ENCODE measurements at regions not wholly inside any gene's neighbourhood (a gene's known extent, or its start where the extent isn't known, plus 50 kb on each side); places are given as distances from the start of the nearest gene placed in this dataset.

DNA sequence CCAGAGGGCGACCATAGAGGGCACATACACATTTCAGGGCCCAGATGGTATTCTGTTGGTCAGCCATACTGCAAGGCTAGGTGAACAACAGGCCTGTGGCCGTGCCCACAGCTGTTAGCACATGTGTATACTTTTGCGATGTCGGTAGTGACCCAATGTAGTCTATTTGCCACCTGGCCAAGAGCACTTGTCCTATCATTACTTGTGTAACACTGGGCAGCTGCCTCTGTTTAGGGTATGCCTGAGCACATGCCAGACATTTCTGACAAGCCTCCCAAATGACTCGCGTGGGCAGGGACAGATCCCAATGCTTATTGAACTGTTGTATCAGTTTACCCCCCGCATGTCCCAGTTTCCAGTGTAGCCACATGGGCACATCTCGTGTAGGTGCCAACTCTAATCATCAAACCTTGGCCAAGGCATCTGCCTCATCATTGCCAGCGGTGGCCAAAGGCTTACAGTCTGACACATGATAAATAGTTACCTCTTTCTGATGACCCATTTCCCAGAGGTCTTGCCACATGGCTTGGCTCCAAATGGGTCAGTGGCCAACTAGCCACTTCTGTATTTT lies 74.4 kb upstream of the FBXL4 start:
- ATAC-seq = no peak
- no peak for TF ChIP-seq RARB (CRISPR knock-in tag; IDR thresholded peaks at IDR 0.05)
- TF ChIP-seq ZNF70 (CRISPR knock-in tag; IDR thresholded peaks at IDR 0.05) = no peak
- TF ChIP-seq, protein P1, sequence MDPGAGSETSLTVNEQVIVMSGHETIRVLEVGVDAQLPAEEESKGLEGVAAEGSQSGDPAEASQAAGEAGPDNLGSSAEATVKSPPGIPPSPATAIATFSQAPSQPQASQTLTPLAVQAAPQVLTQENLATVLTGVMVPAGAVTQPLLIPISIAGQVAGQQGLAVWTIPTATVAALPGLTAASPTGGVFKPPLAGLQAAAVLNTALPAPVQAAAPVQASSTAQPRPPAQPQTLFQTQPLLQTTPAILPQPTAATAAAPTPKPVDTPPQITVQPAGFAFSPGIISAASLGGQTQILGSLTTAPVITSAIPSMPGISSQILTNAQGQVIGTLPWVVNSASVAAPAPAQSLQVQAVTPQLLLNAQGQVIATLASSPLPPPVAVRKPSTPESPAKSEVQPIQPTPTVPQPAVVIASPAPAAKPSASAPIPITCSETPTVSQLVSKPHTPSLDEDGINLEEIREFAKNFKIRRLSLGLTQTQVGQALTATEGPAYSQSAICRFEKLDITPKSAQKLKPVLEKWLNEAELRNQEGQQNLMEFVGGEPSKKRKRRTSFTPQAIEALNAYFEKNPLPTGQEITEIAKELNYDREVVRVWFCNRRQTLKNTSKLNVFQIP (CRISPR knock-in tag; IDR thresholded peaks at IDR 0.05; ENCODE audit: borderline replicate concordance, low read depth) = no peak

DNA sequence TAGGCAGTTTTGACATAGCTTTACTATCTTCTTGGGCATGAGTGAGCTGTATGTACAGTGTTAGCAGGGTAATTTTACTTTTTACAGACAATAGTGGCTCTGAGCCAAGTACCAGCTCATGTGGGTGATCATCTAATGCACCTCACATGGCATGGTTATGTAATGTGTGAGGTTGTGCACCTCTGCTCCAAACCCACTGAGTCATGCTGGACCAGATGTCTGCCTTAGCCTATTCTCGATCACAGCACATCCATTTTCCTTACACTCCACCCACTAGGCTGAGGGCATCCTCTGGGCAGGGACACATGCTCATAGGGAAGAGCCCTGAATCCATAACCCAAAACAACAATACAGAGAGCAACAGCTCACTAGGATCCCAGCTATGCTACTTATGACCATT lies 71.6 kb upstream of the FBXL4 start:
- TF ChIP-seq OSR1 (CRISPR knock-in tag; IDR thresholded peaks at IDR 0.05) (no peak), PPARA (CRISPR knock-in tag; IDR thresholded peaks at IDR 0.05; ENCODE audit: borderline replicate concordance) (no peak), ZNF565 (CRISPR knock-in tag; conservative IDR thresholded peaks at IDR 0.05; ENCODE audit: low read depth) (no peak), TOX (CRISPR knock-in tag; IDR thresholded peaks at IDR 0.05; ENCODE audit: borderline replicate concordance) (no peak), ARNTL (CRISPR knock-in tag; IDR thresholded peaks at IDR 0.05; ENCODE audit: borderline replicate concordance, low read depth) (no peak), RARB (CRISPR knock-in tag; IDR thresholded peaks at IDR 0.05) (no peak), ISL1 (CRISPR knock-in tag; IDR thresholded peaks at IDR 0.05) (no peak)
- TF ChIP-seq, protein P2, sequence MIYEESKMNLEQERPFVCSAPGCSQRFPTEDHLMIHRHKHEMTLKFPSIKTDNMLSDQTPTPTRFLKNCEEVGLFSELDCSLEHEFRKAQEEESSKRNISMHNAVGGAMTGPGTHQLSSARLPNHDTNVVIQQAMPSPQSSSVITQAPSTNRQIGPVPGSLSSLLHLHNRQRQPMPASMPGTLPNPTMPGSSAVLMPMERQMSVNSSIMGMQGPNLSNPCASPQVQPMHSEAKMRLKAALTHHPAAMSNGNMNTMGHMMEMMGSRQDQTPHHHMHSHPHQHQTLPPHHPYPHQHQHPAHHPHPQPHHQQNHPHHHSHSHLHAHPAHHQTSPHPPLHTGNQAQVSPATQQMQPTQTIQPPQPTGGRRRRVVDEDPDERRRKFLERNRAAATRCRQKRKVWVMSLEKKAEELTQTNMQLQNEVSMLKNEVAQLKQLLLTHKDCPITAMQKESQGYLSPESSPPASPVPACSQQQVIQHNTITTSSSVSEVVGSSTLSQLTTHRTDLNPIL (CRISPR knock-in tag; IDR thresholded peaks at IDR 0.05; ENCODE audit: low read depth) = no peak
- no peak for ATAC-seq

DNA sequence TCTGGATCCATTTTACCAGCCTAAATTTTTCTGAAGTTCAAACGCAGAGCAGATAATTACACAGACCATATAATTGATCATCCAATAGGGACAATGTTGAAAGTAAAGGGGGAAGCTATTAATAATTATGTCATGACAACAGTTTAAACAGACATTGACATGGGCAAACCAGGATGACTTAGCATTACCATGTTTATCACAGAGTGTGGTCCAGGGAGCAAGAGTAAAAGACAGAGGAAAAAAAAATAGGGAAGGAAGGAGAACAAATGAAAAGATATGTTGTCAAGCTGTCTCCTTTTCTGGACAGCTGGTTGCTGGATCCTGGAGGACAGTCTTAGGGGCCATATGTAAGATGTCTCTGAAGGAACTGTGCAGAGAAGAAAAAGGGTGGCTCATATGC lies 69.4 kb upstream of the FBXL4 start:
- ATAC-seq = no peak

DNA sequence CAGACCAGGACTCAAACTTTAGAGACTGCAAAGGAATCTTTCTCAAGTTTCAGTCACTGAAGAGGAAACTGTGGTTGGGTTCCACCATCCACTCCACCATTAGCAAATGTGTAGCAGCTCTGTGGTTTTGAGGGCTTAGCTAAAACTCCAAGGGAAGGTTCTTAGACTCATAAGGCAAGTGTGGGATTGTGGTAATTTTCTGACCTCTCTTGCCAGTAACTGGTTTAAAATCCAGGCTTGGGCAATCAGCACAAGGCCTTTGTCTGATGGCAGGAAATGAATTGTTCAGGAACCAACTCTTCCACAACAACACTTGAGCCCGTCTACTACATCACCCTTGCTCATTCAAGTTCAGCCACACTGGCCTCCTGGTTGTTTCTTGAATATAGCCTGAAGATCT lies 68.6 kb upstream of the FBXL4 start:
- ATAC-seq = no peak
- TF ChIP-seq, protein P1 (CRISPR knock-in tag; IDR thresholded peaks at IDR 0.05; ENCODE audit: borderline replicate concordance, low read depth) = no peak
- TF ChIP-seq ZNF70 (CRISPR knock-in tag; IDR thresholded peaks at IDR 0.05) (no peak), CSDC2 (CRISPR knock-in tag; IDR thresholded peaks at IDR 0.05) (no peak), ZC3H10 (CRISPR knock-in tag; IDR thresholded peaks at IDR 0.05) (no peak), TOX (CRISPR knock-in tag; IDR thresholded peaks at IDR 0.05; ENCODE audit: borderline replicate concordance) (no peak), BACH2 (CRISPR knock-in tag; IDR thresholded peaks at IDR 0.05; ENCODE audit: borderline replicate concordance) (no peak), RARB (CRISPR knock-in tag; IDR thresholded peaks at IDR 0.05) (no peak), ARNTL (CRISPR knock-in tag; IDR thresholded peaks at IDR 0.05; ENCODE audit: borderline replicate concordance, low read depth) (no peak), ISL1 (CRISPR knock-in tag; IDR thresholded peaks at IDR 0.05) (no peak), TCF4 (CRISPR knock-in tag; IDR thresholded peaks at IDR 0.05; ENCODE audit: borderline replicate concordance) (no peak), ZNF565 (CRISPR knock-in tag; conservative IDR thresholded peaks at IDR 0.05; ENCODE audit: low read depth) (no peak), GLIS3 (CRISPR knock-in tag; IDR thresholded peaks at IDR 0.05) (no peak), ZFP30 (CRISPR knock-in tag; IDR thresholded peaks at IDR 0.05) (no peak), ZFP3 (CRISPR knock-in tag; IDR thresholded peaks at IDR 0.05) (no peak)
- TF ChIP-seq, protein P2 (CRISPR knock-in tag; IDR thresholded peaks at IDR 0.05; ENCODE audit: low read depth) = no peak
- TF ChIP-seq, protein P3, sequence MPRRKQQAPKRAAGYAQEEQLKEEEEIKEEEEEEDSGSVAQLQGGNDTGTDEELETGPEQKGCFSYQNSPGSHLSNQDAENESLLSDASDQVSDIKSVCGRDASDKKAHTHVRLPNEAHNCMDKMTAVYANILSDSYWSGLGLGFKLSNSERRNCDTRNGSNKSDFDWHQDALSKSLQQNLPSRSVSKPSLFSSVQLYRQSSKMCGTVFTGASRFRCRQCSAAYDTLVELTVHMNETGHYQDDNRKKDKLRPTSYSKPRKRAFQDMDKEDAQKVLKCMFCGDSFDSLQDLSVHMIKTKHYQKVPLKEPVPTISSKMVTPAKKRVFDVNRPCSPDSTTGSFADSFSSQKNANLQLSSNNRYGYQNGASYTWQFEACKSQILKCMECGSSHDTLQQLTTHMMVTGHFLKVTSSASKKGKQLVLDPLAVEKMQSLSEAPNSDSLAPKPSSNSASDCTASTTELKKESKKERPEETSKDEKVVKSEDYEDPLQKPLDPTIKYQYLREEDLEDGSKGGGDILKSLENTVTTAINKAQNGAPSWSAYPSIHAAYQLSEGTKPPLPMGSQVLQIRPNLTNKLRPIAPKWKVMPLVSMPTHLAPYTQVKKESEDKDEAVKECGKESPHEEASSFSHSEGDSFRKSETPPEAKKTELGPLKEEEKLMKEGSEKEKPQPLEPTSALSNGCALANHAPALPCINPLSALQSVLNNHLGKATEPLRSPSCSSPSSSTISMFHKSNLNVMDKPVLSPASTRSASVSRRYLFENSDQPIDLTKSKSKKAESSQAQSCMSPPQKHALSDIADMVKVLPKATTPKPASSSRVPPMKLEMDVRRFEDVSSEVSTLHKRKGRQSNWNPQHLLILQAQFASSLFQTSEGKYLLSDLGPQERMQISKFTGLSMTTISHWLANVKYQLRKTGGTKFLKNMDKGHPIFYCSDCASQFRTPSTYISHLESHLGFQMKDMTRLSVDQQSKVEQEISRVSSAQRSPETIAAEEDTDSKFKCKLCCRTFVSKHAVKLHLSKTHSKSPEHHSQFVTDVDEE (CRISPR knock-in tag; IDR thresholded peaks at IDR 0.05) = no peak
- TF ChIP-seq, protein P4, sequence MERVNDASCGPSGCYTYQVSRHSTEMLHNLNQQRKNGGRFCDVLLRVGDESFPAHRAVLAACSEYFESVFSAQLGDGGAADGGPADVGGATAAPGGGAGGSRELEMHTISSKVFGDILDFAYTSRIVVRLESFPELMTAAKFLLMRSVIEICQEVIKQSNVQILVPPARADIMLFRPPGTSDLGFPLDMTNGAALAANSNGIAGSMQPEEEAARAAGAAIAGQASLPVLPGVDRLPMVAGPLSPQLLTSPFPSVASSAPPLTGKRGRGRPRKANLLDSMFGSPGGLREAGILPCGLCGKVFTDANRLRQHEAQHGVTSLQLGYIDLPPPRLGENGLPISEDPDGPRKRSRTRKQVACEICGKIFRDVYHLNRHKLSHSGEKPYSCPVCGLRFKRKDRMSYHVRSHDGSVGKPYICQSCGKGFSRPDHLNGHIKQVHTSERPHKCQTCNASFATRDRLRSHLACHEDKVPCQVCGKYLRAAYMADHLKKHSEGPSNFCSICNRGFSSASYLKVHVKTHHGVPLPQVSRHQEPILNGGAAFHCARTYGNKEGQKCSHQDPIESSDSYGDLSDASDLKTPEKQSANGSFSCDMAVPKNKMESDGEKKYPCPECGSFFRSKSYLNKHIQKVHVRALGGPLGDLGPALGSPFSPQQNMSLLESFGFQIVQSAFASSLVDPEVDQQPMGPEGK (CRISPR knock-in tag; IDR thresholded peaks at IDR 0.05; ENCODE audit: borderline replicate concordance) = no peak
- TF ChIP-seq, protein P5, sequence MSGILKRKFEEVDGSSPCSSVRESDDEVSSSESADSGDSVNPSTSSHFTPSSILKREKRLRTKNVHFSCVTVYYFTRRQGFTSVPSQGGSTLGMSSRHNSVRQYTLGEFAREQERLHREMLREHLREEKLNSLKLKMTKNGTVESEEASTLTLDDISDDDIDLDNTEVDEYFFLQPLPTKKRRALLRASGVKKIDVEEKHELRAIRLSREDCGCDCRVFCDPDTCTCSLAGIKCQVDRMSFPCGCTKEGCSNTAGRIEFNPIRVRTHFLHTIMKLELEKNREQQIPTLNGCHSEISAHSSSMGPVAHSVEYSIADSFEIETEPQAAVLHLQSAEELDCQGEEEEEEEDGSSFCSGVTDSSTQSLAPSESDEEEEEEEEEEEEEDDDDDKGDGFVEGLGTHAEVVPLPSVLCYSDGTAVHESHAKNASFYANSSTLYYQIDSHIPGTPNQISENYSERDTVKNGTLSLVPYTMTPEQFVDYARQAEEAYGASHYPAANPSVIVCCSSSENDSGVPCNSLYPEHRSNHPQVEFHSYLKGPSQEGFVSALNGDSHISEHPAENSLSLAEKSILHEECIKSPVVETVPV (CRISPR knock-in tag; IDR thresholded peaks at IDR 0.05) = no peak

More for the DNA sequence above, 69.4 kb upstream of the FBXL4 start:
- TF ChIP-seq ESRRG (CRISPR knock-in tag; IDR thresholded peaks at IDR 0.05) (no peak), ZNF565 (CRISPR knock-in tag; conservative IDR thresholded peaks at IDR 0.05; ENCODE audit: low read depth) (no peak), SNAI2 (CRISPR knock-in tag; IDR thresholded peaks at IDR 0.05) (no peak), OSR1 (CRISPR knock-in tag; IDR thresholded peaks at IDR 0.05) (no peak), ZFP3 (CRISPR knock-in tag; IDR thresholded peaks at IDR 0.05) (no peak), ZNF70 (CRISPR knock-in tag; IDR thresholded peaks at IDR 0.05) (no peak), TCF4 (CRISPR knock-in tag; IDR thresholded peaks at IDR 0.05; ENCODE audit: borderline replicate concordance) (no peak), ZFP30 (CRISPR knock-in tag; IDR thresholded peaks at IDR 0.05) (no peak), GLIS3 (CRISPR knock-in tag; IDR thresholded peaks at IDR 0.05) (no peak), TOX (CRISPR knock-in tag; IDR thresholded peaks at IDR 0.05; ENCODE audit: borderline replicate concordance) (no peak), RARB (CRISPR knock-in tag; IDR thresholded peaks at IDR 0.05) (no peak)

Measured in SK-N-SH treated with all-trans-retinoic acid at 6 μM for 48 hours (cell line).